Trophoblast cell (in vitro differentiated cells and primary cell): ENCODE measurements at regions not wholly inside any gene's neighbourhood (a gene's known extent, or its start where the extent isn't known, plus 50 kb on each side); places are given as distances from the start of the nearest gene placed in this dataset.

ENCODE experiments used
- DNase-seq, 2 donors: peaks; one replicate each; pipeline ENCODE4 v3.0.0-alpha.2; 2016
- H2AFZ ChIP-seq: 2 replicates; pipeline ENCODE4 v1.6.1; 2013; ENCODE audit warnings: low read length, moderate library complexity, mild to moderate bottlenecking; ENCODE audit not compliant: insufficient read depth, poor library complexity
- H2AK5ac ChIP-seq: 2 replicates; pipeline ENCODE4 v1.6.1; 2013; ENCODE audit warnings: mild to moderate bottlenecking, low read length
- H2BK120ac ChIP-seq: 2 replicates; pipeline ENCODE4 v1.6.1; 2013; ENCODE audit warnings: low read length, mild to moderate bottlenecking, moderate library complexity; ENCODE audit not compliant: insufficient read depth, poor library complexity
- H2BK12ac ChIP-seq: 2 replicates; pipeline ENCODE4 v1.6.1; 2013; ENCODE audit warnings: mild to moderate bottlenecking, low read length, moderate library complexity
- H2BK5ac ChIP-seq: 2 replicates; pipeline ENCODE4 v1.6.1; 2013; ENCODE audit warnings: low read length, low read depth, moderate library complexity, mild to moderate bottlenecking; ENCODE audit not compliant: poor library complexity
- H3K14ac ChIP-seq: 2 replicates; pipeline ENCODE4 v1.6.1; 2013; ENCODE audit warnings: mild to moderate bottlenecking, low read length
- H3K18ac ChIP-seq: 2 replicates; pipeline ENCODE4 v1.6.1; 2013; ENCODE audit warnings: mild to moderate bottlenecking, low read length
- H3K23ac ChIP-seq: 2 replicates; pipeline ENCODE4 v1.6.1; 2013; ENCODE audit warnings: low read length
- H3K27ac ChIP-seq: 2 replicates; pipeline ENCODE4 v1.5.1; 2013; ENCODE audit warnings: low read depth, mild to moderate bottlenecking, inconsistent platforms, low read length, moderate library complexity
- H3K27me3 ChIP-seq: 2 replicates; pipeline ENCODE4 v1.6.1; 2013; ENCODE audit warnings: inconsistent platforms, mild to moderate bottlenecking, low read length, moderate library complexity; ENCODE audit not compliant: insufficient read depth
- H3K36me3 ChIP-seq, 2 experiments: 1 replicate in 1 of 2; 2 replicates in 1 of 2; pipeline ENCODE4 v1.6.1; 2013; ENCODE audit warnings: low read length in 2 of 2, mild to moderate bottlenecking in 2 of 2, moderate library complexity in 1 of 2; ENCODE audit not compliant: insufficient read depth in 2 of 2, control insufficient read depth in 1 of 2
- H3K4ac ChIP-seq: 2 replicates; pipeline ENCODE4 v1.6.1; 2013; ENCODE audit warnings: low read depth, mild to moderate bottlenecking, low read length, moderate library complexity
- H3K4me1 ChIP-seq, 2 experiments: 1 replicate in 1 of 2; 2 replicates in 1 of 2; pipeline ENCODE4 v1.6.1; 2013; ENCODE audit warnings: low read length in 2 of 2, mild to moderate bottlenecking in 2 of 2, moderate library complexity in 1 of 2; ENCODE audit not compliant: insufficient read depth in 2 of 2, control insufficient read depth in 1 of 2
- H3K4me2 ChIP-seq: 2 replicates; pipeline ENCODE4 v1.6.1; 2013; ENCODE audit warnings: inconsistent platforms, mild to moderate bottlenecking, low read length, moderate library complexity
- H3K4me3 ChIP-seq: 2 replicates; pipeline ENCODE4 v1.5.1; 2013; ENCODE audit warnings: mild to moderate bottlenecking, low read depth, low read length, inconsistent platforms
- H3K79me1 ChIP-seq: one replicate; pipeline ENCODE4 v1.6.1; 2013; ENCODE audit warnings: low read length
- H3K79me2 ChIP-seq: 2 replicates; pipeline ENCODE4 v1.6.1; 2013; ENCODE audit warnings: low read length, mild to moderate bottlenecking; ENCODE audit not compliant: control insufficient read depth, insufficient read depth, poor library complexity
- H3K9ac ChIP-seq: 2 replicates; pipeline ENCODE4 v1.6.1; 2013; ENCODE audit warnings: mild to moderate bottlenecking, low read length
- H3K9me3 ChIP-seq: 2 replicates; pipeline ENCODE4 v1.6.1; 2013; ENCODE audit warnings: low read depth, mild to moderate bottlenecking, control low read depth, inconsistent platforms, low read length; ENCODE audit not compliant: insufficient read depth
- H4K12ac ChIP-seq: 2 replicates; pipeline ENCODE4 v1.6.1; 2013; ENCODE audit warnings: low read depth, mild to moderate bottlenecking, low read length, moderate library complexity
- H4K8ac ChIP-seq: 2 replicates; pipeline ENCODE4 v1.6.1; 2013; ENCODE audit warnings: low read depth, mild to moderate bottlenecking, low read length, moderate library complexity
- H4K91ac ChIP-seq: one replicate; pipeline ENCODE4 v1.6.1; 2013; ENCODE audit warnings: low read depth, mild to moderate bottlenecking, low read length, moderate library complexity
- WGBS: extraction: QIAGEN DNeasy Blood & Tissue Kit; methylation state at CpG from one replicate; pipeline ENCODE4 v1.1.7; 2013; ENCODE audit warnings: missing lambda C conversion rate; ENCODE audit not compliant: insufficient read length, insufficient coverage; ENCODE audit errors: extremely low coverage; 5-methylcytosine and 5-hydroxymethylcytosine counted together

DNA sequence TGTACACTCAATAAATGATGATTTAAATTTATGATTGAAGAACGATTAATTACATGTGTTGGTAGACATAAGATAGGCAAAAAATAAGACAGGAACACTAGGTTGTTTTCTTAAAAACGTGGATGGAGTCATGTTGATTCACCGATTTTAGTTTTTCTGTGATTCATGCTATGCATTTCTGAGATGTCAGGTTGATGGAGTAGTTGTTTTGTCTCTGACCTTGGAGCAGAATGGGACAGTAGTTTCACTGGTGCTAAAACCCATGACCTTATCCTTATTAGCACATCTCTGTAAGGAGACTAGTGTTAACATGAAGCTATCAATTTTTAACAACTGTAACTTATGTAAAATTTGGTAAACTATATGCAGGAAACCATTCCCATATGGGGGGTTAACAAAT is 611.6 kb upstream of the FZD8 start:
- Histone ChIP-seq H2AFZ (no peak overlapping the region), H2BK120ac (no peak overlapping the region), H2BK12ac (no peak overlapping the region), H3K23ac (no peak overlapping the region), H3K9ac (no peak overlapping the region), H3K79me1 (no peaks in the 10 kb centered on the region), H3K9me3 (no peaks in the 10 kb centered on the region), H3K36me3 (no peaks in the 10 kb centered on the region), H3K27ac (no peak overlapping the region), H3K79me2 (no peaks in the 10 kb centered on the region), H3K18ac (no peak overlapping the region), H3K27me3 (no peaks in the 10 kb centered on the region), H2BK5ac (no peak overlapping the region), H2AK5ac (no peak overlapping the region), H3K14ac (no peak overlapping the region), H3K4me1 (no peaks in the 10 kb centered on the region), H4K8ac (no peak overlapping the region), H4K91ac (no peak overlapping the region), H4K12ac (no peak overlapping the region), H3K4ac (no peak overlapping the region), H3K4me3 (no peak overlapping the region), H3K4me2 (no peak overlapping the region)
- DNase-seq, result no peak
- WGBS, result no CpG with 5 or more reads among the region's 3 CpGs

DNA sequence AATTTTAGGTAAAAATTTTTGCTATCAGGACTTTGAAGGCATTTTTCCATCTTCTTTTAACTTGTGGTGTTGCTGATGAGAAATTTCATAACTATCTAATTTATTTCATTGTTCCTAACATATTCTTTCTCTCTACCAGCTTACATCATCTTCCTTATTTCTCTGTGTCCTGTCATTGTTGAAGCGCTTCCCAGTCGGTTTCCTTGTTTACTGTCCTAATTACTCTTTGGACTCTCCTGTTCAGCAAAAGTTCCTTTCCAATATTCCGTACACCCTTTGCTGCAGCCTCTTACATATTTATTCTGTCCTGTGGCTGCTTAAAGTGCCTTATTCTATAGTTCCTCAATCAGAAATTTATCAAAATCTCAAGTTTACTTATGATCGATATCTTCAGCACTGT is 609.0 kb upstream of the FZD8 start:
- Histone ChIP-seq H3K27me3 (no peaks in the 10 kb centered on the region), H3K4me2 (no peak overlapping the region), H4K91ac (no peak overlapping the region), H3K23ac (no peak overlapping the region), H3K4me1 (no peaks in the 10 kb centered on the region), H2AFZ (no peak overlapping the region), H3K4me3 (no peak overlapping the region), H2BK12ac (no peak overlapping the region), H3K4ac (no peak overlapping the region), H2AK5ac (no peak overlapping the region), H3K79me2 (no peaks in the 10 kb centered on the region), H3K9ac (no peak overlapping the region), H4K12ac (no peak overlapping the region), H2BK5ac (no peak overlapping the region), H3K36me3 (no peaks in the 10 kb centered on the region), H3K14ac (no peak overlapping the region), H3K27ac (no peak overlapping the region), H2BK120ac (no peak overlapping the region), H4K8ac (no peak overlapping the region), H3K79me1 (no peaks in the 10 kb centered on the region), H3K18ac (no peak overlapping the region), H3K9me3 (no peaks in the 10 kb centered on the region)
- no peak for DNase-seq
- no CpG with 5 or more reads among the region's 4 CpGs for WGBS

DNA sequence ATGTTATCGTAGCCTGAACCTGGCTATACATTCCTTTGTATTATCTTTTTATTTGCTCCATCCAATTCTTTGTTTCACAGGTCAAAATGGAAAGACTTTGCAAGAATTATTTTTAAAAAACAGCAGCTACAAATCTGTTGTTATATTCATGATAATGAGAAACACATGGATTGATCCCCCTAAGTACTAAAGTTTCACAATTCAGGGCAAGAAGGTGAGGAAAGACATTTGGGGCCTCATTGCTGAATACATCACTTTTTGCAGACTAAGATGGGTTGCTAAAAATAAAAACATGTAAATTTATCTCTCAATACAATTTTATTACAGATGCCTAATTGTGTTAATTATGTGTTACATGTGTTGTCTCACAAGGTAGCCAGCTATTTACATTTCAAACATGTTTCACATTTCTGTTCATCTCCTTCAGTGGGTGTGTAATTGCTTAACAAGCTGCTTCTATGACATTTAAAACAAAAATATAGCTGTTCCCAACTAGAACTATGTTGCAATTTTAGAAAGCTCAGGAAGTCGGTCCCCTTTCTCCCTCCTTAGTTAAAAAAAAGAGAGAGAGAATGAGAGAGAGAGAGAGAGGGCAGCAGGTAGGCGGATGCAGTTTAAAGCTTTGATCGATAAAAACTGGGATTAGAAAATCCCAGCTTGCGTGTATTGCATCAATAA is 606.3 kb upstream of the FZD8 start:
- no peak overlapping the region for H4K12ac ChIP-seq
- no peak overlapping the region for H2BK12ac ChIP-seq
- no peak overlapping the region for H3K9ac ChIP-seq
- no peaks in the 10 kb centered on the region for H3K79me1 ChIP-seq
- H2AFZ ChIP-seq, result no peak overlapping the region
- no peak overlapping the region for H3K4ac ChIP-seq
- no peak overlapping the region for H2BK5ac ChIP-seq
- no peaks in the 10 kb centered on the region for H3K36me3 ChIP-seq
- H4K91ac ChIP-seq, result no peak overlapping the region
- WGBS, result no CpG with 5 or more reads among the region's 5 CpGs
- no peak for DNase-seq
- H3K4me2 ChIP-seq, result no peak overlapping the region
- H3K18ac ChIP-seq, result no peak overlapping the region
- H3K14ac ChIP-seq, result no peak overlapping the region
- H3K79me2 ChIP-seq, result no peaks in the 10 kb centered on the region
- H2BK120ac ChIP-seq, result no peak overlapping the region
- H3K4me3 ChIP-seq, result no peak overlapping the region
- H3K27ac ChIP-seq, result no peak overlapping the region
- H3K9me3 ChIP-seq, result no peaks in the 10 kb centered on the region
- no peak overlapping the region for H2AK5ac ChIP-seq
- H4K8ac ChIP-seq, result no peak overlapping the region
- H3K23ac ChIP-seq, result no peak overlapping the region
- H3K27me3 ChIP-seq, result no peaks in the 10 kb centered on the region
- no peaks in the 10 kb centered on the region for H3K4me1 ChIP-seq

- no peak overlapping the region for H3K14ac ChIP-seq
- H3K9me3 ChIP-seq, result no peaks in the 10 kb centered on the region
- H3K4me3 ChIP-seq, result no peak overlapping the region
- no CpG with 5 or more reads among the region's 2 CpGs for WGBS
- no peak overlapping the region for H2AK5ac ChIP-seq
- no peak overlapping the region for H3K4me2 ChIP-seq
- H3K23ac ChIP-seq, result no peak overlapping the region
- no peak overlapping the region for H4K91ac ChIP-seq
- no peak overlapping the region for H2AFZ ChIP-seq
- H3K18ac ChIP-seq, result no peak overlapping the region
- no peaks in the 10 kb centered on the region for H3K27me3 ChIP-seq
- H4K12ac ChIP-seq, result no peak overlapping the region
- H3K9ac ChIP-seq, result no peak overlapping the region
- H2BK5ac ChIP-seq, result no peak overlapping the region
- H2BK120ac ChIP-seq, result no peak overlapping the region
- no peak overlapping the region for H3K4ac ChIP-seq
- H3K79me1 ChIP-seq, result no peaks in the 10 kb centered on the region
- H3K4me1 ChIP-seq, result no peaks in the 10 kb centered on the region
- DNase-seq, result no peak
- no peak overlapping the region for H2BK12ac ChIP-seq
- H3K36me3 ChIP-seq, result no peaks in the 10 kb centered on the region
- H4K8ac ChIP-seq, result no peak overlapping the region
- H3K79me2 ChIP-seq, result no peaks in the 10 kb centered on the region
- H3K27ac ChIP-seq, result no peak overlapping the region
Observed at GRCh38 chr10:36247478-36247877, 605.4 kb upstream of the FZD8 start.
